ENCODE measurements at regions not wholly inside any gene's neighbourhood (a gene's known extent, or its start where the extent isn't known, plus 50 kb on each side); places are given as distances from the start of the nearest gene placed in this dataset.

DNA sequence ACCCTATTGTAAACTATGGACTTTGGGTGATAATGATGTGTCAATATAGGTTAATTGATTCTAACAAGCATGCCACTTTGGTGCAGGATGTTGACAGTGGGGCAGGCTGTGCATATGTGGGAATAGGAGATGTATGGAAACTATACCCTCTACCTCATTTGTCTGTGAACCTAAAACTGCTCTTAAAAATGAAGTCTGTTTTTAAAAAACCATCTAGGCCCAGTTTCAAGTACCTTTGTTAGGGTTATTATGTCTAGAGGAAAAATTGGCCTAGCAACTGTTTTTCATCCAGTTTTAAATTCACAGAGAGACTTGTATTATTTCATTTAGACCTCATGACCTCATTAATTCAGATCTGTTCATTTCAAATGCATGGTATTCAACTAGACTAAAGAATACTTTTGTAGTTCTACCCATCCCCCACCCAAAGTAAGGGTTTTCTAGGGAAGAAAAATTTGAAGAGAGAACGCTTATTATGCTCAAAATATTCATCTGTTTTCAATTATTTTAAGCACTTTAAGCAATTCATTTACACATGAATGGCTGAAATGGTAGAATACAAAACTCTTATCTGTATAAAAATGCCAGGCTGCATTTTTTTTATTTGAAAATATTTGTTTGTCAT, 1781.9 kb upstream of the MIR17HG start:
- no peak for DNase-seq
- 82 to 87% methylated on average over 1 of the region's 1 CpG for WGBS, 2 donors

GRCh38 chr13:89567025-89567424, 1780.5 kb upstream of the MIR17HG start:
- Histone ChIP-seq H3K9me3 (no peaks in the 10 kb centered on the region), H3K4me1 (no peaks in the 10 kb centered on the region), H3K4me3 (replicated peaks in 1 of 3) (no peak overlapping the region), H3K36me3 (no peaks in the 10 kb centered on the region), H3K27me3 (no peaks in the 10 kb centered on the region), H3K27ac (no peak overlapping the region)
- TF ChIP-seq, protein P1, sequence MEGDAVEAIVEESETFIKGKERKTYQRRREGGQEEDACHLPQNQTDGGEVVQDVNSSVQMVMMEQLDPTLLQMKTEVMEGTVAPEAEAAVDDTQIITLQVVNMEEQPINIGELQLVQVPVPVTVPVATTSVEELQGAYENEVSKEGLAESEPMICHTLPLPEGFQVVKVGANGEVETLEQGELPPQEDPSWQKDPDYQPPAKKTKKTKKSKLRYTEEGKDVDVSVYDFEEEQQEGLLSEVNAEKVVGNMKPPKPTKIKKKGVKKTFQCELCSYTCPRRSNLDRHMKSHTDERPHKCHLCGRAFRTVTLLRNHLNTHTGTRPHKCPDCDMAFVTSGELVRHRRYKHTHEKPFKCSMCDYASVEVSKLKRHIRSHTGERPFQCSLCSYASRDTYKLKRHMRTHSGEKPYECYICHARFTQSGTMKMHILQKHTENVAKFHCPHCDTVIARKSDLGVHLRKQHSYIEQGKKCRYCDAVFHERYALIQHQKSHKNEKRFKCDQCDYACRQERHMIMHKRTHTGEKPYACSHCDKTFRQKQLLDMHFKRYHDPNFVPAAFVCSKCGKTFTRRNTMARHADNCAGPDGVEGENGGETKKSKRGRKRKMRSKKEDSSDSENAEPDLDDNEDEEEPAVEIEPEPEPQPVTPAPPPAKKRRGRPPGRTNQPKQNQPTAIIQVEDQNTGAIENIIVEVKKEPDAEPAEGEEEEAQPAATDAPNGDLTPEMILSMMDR (IDR thresholded peaks at IDR 0.05), result no peak
- TF ChIP-seq POLR2A (IDR thresholded peaks at IDR 0.05), result no peak
- DNase-seq, result no peak
- WGBS, 2 donors, result 74 to 82% methylated on average over 4 of the region's 4 CpGs
- intact Hi-C loops (cut with DNase I), result no loop called here

More for the DNA sequence above, 1781.9 kb upstream of the MIR17HG start:
- Histone ChIP-seq H3K9me3 (no peaks in the 10 kb centered on the region), H3K27me3 (no peaks in the 10 kb centered on the region), H3K4me1 (no peaks in the 10 kb centered on the region), H3K27ac (no peak overlapping the region), H3K36me3 (no peaks in the 10 kb centered on the region), H3K4me3 (replicated peaks in 1 of 3) (no peak overlapping the region)
- TF ChIP-seq, protein P1 (IDR thresholded peaks at IDR 0.05), result no peak
- no peak for TF ChIP-seq POLR2A (IDR thresholded peaks at IDR 0.05)
- intact Hi-C loops (cut with DNase I), result no loop called here

GRCh38 chr13:89568276-89568675, 1779.2 kb upstream of the MIR17HG start:
- H3K9me3 ChIP-seq, result no peaks in the 10 kb centered on the region

GRCh38 chr13:89568746-89569145, 1778.7 kb upstream of the MIR17HG start:
- no peak for TF ChIP-seq POLR2A (IDR thresholded peaks at IDR 0.05)
- TF ChIP-seq, protein P1 (IDR thresholded peaks at IDR 0.05), result no peak
- Histone ChIP-seq H3K36me3 (no peaks in the 10 kb centered on the region), H3K27me3 (no peaks in the 10 kb centered on the region), H3K4me1 (no peaks in the 10 kb centered on the region), H3K4me3 (replicated peaks in 1 of 3) (no peak overlapping the region), H3K9me3 (no peaks in the 10 kb centered on the region), H3K27ac (no peak overlapping the region)
- intact Hi-C loops (cut with DNase I), result no loop called here
- 45 to 75% methylated on average over 2 of the region's 2 CpGs for WGBS, 2 donors
- no peak for DNase-seq

More at GRCh38 chr13:89568276-89568675, 1779.2 kb upstream of the MIR17HG start:
- no peak for TF ChIP-seq POLR2A (IDR thresholded peaks at IDR 0.05)
- TF ChIP-seq, protein P1 (IDR thresholded peaks at IDR 0.05), result no peak
- Histone ChIP-seq H3K27ac (no peak overlapping the region), H3K4me1 (no peaks in the 10 kb centered on the region), H3K27me3 (no peaks in the 10 kb centered on the region), H3K4me3 (replicated peaks in 1 of 3) (no peak overlapping the region), H3K36me3 (no peaks in the 10 kb centered on the region)
- 71 to 74% methylated on average over 2 of the region's 2 CpGs for WGBS, 2 donors
- intact Hi-C loops (cut with DNase I), result no loop called here
- no peak for DNase-seq

GRCh38 chr13:89571676-89572075, 1775.8 kb upstream of the MIR17HG start:
- no peak for TF ChIP-seq POLR2A (IDR thresholded peaks at IDR 0.05)
- TF ChIP-seq, protein P1 (IDR thresholded peaks at IDR 0.05), result no peak
- Histone ChIP-seq H3K36me3 (no peaks in the 10 kb centered on the region), H3K4me1 (no peaks in the 10 kb centered on the region), H3K27me3 (no peaks in the 10 kb centered on the region), H3K4me3 (replicated peaks in 1 of 3) (no peak overlapping the region), H3K27ac (no peak overlapping the region), H3K9me3 (no peaks in the 10 kb centered on the region)
- no peak for DNase-seq
- intact Hi-C loops (cut with DNase I), result no loop called here

Measured in thyroid gland (tissue), 4 donors.